Prostate gland (tissue), 2 donors: ENCODE measurements at regions not wholly inside any gene's neighbourhood (a gene's known extent, or its start where the extent isn't known, plus 50 kb on each side); places are given as distances from the start of the nearest gene placed in this dataset.

Experiments
- DNase-seq: peaks from one replicate; pipeline ENCODE4 v3.0.0-alpha.2; 2019; ENCODE audit warnings: low spot score
- H3K27ac ChIP-seq, 2 donors: fragments of 200-600 bp; sonication (generic); 2 replicates each; pipeline ENCODE4 v1.5.1; 2017 to 2019
- H3K27me3 ChIP-seq: fragments of 200-600 bp; sonication (generic); replicated peaks from 2 replicates; pipeline ENCODE4 v1.5.1; 2019; ENCODE audit not compliant: insufficient read depth
- H3K36me3 ChIP-seq, 2 donors: fragments of 200-600 bp; sonication (generic); 1 replicate in 1 of 2; 2 replicates in 1 of 2; pipeline versions ENCODE4 v1.5.1 to v1.8.1; 2017 to 2019
- H3K4me1 ChIP-seq: fragments of 200-600 bp; sonication (generic); replicated peaks from 2 replicates; pipeline ENCODE4 v1.5.1; 2019
- H3K4me3 ChIP-seq, 2 donors: fragments of 200-600 bp; sonication (generic); 2 replicates each; pipeline ENCODE4 v1.5.1; 2017 to 2019
- H3K9me3 ChIP-seq: fragments of 200-600 bp; sonication (generic); 2 replicates; pipeline ENCODE4 v1.5.1; 2017
- CTCF ChIP-seq, 4 experiments: fragments of 200-600 bp in 2 of 4; fragments of 450-650 bp in 2 of 4; sonication (generic) in 2 of 4; IDR thresholded peaks; 1 replicate in 3 of 4; 2 replicates in 1 of 4; pipeline ENCODE4 v1.5.1; 2016 to 2019; ENCODE audit warnings: antibody characterized with exemption in 4 of 4, mild to moderate bottlenecking in 2 of 4, moderate library complexity in 2 of 4
- POLR2A ChIP-seq: fragments of 450-650 bp; IDR thresholded peaks from one replicate; pipeline ENCODE4 v1.6.1; 2016; ENCODE audit warnings: antibody characterized with exemption, mild to moderate bottlenecking
- POLR2AphosphoS5 ChIP-seq: sonication (generic); formaldehyde crosslinking; IDR thresholded peaks from one replicate; pipeline ENCODE4 v1.6.1; 2017; ENCODE audit warnings: antibody characterized with exemption
- WGBS: methylation state at CpG from one replicate; pipeline ENCODE4 v1.1.5; 2018; 5-methylcytosine and 5-hydroxymethylcytosine counted together
- intact Hi-C: fragments of 100-400 bp; cut with DNase I; formaldehyde crosslinking; loops from one replicate; pipeline ENCODE4 v1.14.2; 2022

- Histone ChIP-seq H3K4me1 (no peaks in the 10 kb centered on the region), H3K9me3 (no peaks in the 10 kb centered on the region), H3K27ac (no peak overlapping the region), H3K27me3 (no peaks in the 10 kb centered on the region), H3K4me3 (no peak overlapping the region), H3K36me3 (no peaks in the 10 kb centered on the region)
- intact Hi-C loops = no loop called here
- 97% methylated on average over 8 of the region's 8 CpGs for WGBS
- no peak for TF ChIP-seq POLR2A
- no peak for TF ChIP-seq CTCF (IDR thresholded peaks at IDR 0.05)
- no peak for TF ChIP-seq POLR2AphosphoS5
- no peak for DNase-seq
These were observed 226.2 kb downstream of the ACKR3 start for GRCh38 chr2:236795861-236796219.

- 98% methylated on average over 2 of the region's 2 CpGs for WGBS
- no peaks in the 10 kb centered on the region for H3K4me1 ChIP-seq
- no peaks in the 10 kb centered on the region for H3K9me3 ChIP-seq
- no peak overlapping the region for H3K27ac ChIP-seq
- H3K4me3 ChIP-seq = no peak overlapping the region
- intact Hi-C loops = no loop called here
- H3K27me3 ChIP-seq = no peaks in the 10 kb centered on the region
- no peaks in the 10 kb centered on the region for H3K36me3 ChIP-seq
- DNase-seq = no peak
- TF ChIP-seq POLR2AphosphoS5 = no peak
- TF ChIP-seq POLR2A = no peak
- no peak for TF ChIP-seq CTCF (IDR thresholded peaks at IDR 0.05)
These were observed 226.6 kb downstream of the ACKR3 start for GRCh38 chr2:236796236-236796635.

GRCh38 chr2:236797411-236797810 lies 227.8 kb downstream of the ACKR3 start:
- Histone ChIP-seq H3K4me1 (no peaks in the 10 kb centered on the region), H3K4me3 (no peak overlapping the region), H3K36me3 (no peaks in the 10 kb centered on the region), H3K9me3 (no peaks in the 10 kb centered on the region), H3K27me3 (no peaks in the 10 kb centered on the region), H3K27ac (no peak overlapping the region)
- intact Hi-C loops = no loop called here
- DNase-seq = no peak
- 82% methylated on average over 7 of the region's 7 CpGs for WGBS
- TF ChIP-seq POLR2A (no peak), CTCF (IDR thresholded peaks at IDR 0.05) (no peak), POLR2AphosphoS5 (no peak)

- WGBS = 95% methylated on average over 3 of the region's 3 CpGs
These were observed 228.9 kb downstream of the ACKR3 start for GRCh38 chr2:236798491-236798890.

More at GRCh38 chr2:236798491-236798890, 228.9 kb downstream of the ACKR3 start:
- Histone ChIP-seq H3K4me3 (no peak overlapping the region), H3K36me3 (no peaks in the 10 kb centered on the region), H3K27ac (no peak overlapping the region), H3K9me3 (no peaks in the 10 kb centered on the region), H3K4me1 (no peaks in the 10 kb centered on the region), H3K27me3 (no peaks in the 10 kb centered on the region)
- intact Hi-C loops = no loop called here
- DNase-seq = no peak
- TF ChIP-seq POLR2A (no peak), POLR2AphosphoS5 (no peak), CTCF (IDR thresholded peaks at IDR 0.05) (no peak)
